SKM-1 treated with dmso at 0.1 percent for 144 hours (cell line): ENCODE measurements at regions not wholly inside any gene's neighbourhood (a gene's known extent, or its start where the extent isn't known, plus 50 kb on each side); places are given as distances from the start of the nearest gene placed in this dataset.
"Not testable (repeated sequence)": the region's sequence is repeated elsewhere in the genome, so short reads cannot be mapped to it uniquely, and the experiment has no call there.

ENCODE experiments used
- DNase-seq: peaks from one replicate; lab custom pipeline; 2025; ENCODE audit not compliant: unreplicated experiment; lab: John Stamatoyannopoulos, UW

GRCh38 chr1:221555689-221556433 lies 186.0 kb downstream of the DUSP10 start:
- DNase-seq: no peak

DNA sequence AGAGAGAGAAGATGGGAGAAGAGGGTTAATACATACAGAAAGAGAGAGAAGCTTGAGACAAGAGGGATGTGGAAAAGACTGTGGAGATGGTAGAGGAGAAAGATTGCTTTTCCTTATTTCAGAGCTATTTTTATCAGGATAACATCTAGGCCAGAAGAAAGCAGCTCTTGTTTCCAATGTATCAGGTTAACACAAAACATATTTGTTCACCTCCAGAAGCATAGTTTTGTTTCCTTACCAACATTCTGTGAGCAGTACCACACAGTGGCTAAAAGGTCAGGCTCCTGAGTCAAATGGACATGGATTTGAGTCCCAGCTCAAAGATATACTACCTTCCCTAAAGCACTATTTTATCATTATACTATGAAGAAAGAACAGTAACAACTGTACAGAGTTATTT lies 185.5 kb downstream of the DUSP10 start:
- no peak for DNase-seq

GRCh38 chr1:221557013-221557412 lies 184.9 kb downstream of the DUSP10 start:
- no peak for DNase-seq

GRCh38 chr1:221558396-221558795 lies 183.5 kb downstream of the DUSP10 start:
- no peak for DNase-seq

DNA sequence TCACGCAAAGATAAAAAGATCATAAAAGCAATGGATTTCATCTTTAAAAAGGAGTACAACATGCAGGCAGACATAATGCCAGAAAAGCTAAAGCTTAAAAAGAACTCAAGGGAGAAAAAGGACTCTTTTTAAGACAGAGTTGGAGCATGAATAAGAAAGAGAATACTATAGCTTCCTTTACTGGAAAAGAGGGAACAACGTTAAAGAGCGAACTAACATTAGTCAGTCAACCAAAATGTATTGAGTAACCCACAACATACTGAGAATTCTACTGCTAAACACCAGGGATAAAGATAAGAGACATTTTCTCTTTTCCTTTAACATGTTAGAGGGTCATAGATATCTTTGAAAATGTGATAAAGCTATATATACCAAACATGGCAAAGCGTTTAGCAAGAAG lies 182.0 kb downstream of the DUSP10 start:
- no peak for DNase-seq

GRCh38 chr1:221562542-221563475 lies 179.1 kb downstream of the DUSP10 start:
- no peak for DNase-seq

DNA sequence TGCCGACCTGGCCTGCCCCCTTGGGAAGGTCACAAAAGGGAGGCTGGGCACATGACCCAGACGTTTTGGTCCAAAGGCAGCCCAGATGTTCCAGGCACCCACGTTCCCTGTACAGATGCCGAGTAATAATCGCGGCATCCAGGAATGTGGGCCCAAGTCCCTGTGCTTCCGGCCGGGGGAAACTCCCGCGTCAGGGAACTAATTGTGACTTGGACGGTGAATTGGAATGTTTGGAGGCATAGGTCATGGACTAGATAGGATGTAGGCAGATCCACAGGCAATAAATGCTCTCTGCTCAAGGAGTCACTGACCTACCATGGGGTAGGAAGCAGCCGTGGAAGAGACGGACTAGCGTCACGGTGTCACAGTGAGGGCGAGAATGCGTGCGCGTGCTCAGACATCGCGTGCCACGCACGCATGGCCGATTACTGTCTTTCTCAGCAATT lies 178.4 kb downstream of the DUSP10 start:
- no peak for DNase-seq

DNA sequence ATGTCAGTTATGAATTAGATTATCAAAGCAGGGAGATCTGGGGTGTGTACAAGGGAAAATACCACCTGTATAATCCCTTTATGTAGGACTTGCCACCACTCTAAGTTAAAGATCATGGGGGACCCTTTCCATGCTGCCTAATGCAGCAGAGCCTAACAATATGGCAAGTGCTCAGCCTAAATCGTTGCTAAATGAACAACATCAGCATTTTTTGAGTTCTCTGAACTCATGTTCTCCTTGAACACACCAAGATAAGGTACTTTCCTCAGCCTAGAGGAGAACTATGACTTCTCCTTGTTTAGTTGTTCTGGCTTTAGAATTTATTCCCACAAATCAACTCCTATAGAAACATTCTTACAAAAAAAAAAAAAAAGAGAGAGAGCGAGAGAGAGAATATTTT lies 177.0 kb downstream of the DUSP10 start:
- no peak for DNase-seq

DNA sequence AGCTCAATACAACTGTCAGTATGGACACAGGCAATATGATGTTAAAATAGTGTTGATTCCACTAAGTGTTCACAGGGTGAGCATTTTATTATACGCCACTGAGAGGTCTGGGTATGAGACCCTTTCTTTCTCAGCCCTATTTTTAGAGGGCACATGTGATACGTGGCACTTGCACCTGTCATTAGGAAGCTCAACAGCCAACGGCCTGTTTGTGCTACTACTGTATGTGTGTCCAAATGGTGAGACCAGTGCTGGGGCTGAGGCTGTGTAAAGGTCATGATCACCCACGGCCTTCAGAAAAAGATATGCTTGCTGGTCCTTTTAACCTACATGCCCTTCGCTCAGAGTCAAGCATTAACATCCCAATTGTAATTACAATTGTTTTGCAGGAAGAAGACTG lies 176.2 kb downstream of the DUSP10 start:
- DNase-seq: no peak

- DNase-seq: no peak
These were observed 173.9 kb downstream of the DUSP10 start for GRCh38 chr1:221567859-221568507.

DNA sequence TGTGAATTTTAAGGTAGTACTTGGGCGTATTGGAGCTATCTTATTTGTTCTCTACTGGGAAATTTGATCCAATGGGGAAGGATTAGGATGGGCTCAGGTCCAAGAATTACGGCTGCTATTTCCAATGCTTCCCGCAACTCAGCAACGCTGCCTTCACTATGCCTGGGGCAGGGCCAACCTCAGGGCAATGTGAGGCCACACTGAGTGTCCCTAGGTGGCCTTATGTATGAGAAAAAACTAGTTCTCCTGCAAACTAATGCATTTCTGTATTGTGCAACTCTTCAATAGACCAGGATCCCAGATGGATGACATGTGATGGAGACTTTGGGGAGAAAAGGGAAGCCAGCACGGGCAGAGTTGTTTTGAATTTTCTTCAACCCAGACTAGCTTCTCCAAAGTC lies 168.1 kb downstream of the DUSP10 start:
- DNase-seq: no peak

- DNase-seq: no peak
These were observed 167.4 kb downstream of the DUSP10 start for GRCh38 chr1:221574529-221574928.

DNA sequence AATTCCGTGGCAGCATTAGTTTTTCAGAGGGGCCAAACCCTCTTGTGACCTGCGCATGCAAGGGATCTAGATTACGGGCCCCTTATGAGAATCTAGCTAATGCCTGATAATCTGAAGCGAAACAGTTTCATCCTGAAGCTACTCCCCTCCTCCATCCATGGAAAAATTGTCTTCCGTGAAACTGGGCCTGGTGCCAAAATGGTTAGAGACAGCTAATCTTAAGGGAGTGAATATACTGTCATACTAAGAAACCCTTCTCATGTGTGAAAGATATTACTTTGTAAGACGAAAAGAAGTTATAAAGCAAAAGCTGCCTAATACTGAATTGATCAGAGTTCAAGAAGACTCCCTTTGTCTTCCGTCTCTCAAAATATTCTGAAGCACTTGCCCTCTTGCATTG lies 166.3 kb downstream of the DUSP10 start:
- no peak for DNase-seq

GRCh38 chr1:221576268-221576667 lies 165.6 kb downstream of the DUSP10 start:
- DNase-seq: no peak

GRCh38 chr1:221583465-221583864 lies 158.4 kb downstream of the DUSP10 start:
- DNase-seq: no peak

- not testable (repeated sequence) for DNase-seq
These were observed 154.9 kb downstream of the DUSP10 start for GRCh38 chr1:221587013-221587412.

GRCh38 chr1:221591250-221591649 lies 150.6 kb downstream of the DUSP10 start:
- DNase-seq: not testable (repeated sequence)

DNA sequence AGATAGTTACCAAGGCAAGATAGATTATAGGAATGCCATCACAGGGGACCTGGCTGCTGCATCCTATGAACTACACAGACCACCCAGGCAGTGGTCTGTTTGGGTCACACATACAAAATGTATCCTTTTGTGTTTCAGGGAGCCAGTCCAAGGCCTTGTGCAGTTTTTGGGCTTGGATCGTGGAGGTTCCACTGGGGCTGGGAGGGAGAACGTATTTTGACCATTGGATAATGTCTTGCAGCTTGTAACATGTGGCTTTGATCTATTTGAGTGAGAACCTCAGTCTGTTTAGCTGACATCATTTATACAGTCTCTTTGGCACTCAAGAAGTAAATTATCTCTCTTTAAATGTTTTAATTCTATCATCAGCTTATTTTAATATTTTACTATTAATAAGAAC lies 147.3 kb downstream of the DUSP10 start:
- no peak for DNase-seq

- DNase-seq: no peak
These were observed 143.8 kb downstream of the DUSP10 start for GRCh38 chr1:221598122-221598521.

DNA sequence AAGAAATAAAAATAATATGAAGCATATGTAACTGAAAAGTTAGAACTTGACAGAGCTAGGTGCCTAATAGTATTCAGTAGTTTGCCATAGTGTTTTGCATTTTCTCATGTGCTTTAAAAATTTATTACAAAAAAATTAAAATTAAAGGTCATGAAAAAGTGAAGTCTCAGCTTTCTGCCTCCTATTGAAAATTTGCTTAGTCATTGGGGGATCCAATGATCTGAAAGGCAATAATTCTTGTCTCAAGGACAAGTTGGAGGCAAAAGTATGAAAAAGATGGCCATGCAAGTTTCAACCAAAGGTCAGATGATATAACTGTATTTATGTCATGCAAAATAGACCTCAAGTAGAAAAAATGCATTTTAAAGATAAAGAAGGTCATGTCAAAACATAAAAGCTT lies 140.7 kb downstream of the DUSP10 start:
- no peak for DNase-seq

GRCh38 chr1:221602830-221603229 lies 139.1 kb downstream of the DUSP10 start:
- DNase-seq: no peak

GRCh38 chr1:221604390-221604789 lies 137.5 kb downstream of the DUSP10 start:
- not testable (repeated sequence) for DNase-seq
